ENCODE measurements at regions not wholly inside any gene's neighbourhood (a gene's known extent, or its start where the extent isn't known, plus 50 kb on each side); places are given as distances from the start of the nearest gene placed in this dataset.

- DNase-seq (ENCODE audit: low spot score), result no peak
These were observed 61.8 kb upstream of the TRPM3 start for GRCh38 chr9:71183251-71183650.

DNA sequence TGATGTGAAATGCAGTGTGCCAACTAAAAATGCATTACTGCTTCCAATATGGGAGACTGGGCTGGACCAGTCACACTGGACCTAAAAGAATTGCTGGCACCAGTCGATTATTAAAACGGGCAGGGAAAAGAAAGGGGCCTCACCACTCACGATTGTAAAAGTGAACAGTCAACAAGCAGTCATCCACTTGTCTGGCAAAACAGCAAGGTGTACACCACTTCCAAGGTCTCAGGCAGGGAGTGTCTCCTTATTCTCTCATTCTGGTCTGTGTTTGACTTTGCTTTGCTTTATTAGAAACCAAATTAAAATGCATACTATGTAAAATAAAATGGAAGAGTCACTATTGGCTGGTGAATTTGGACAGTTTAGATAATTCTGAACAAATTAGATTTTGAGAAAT is 57.8 kb upstream of the TRPM3 start:
- DNase-seq (ENCODE audit: low spot score), result no peak

- DNase-seq (ENCODE audit: low spot score), result no peak
These were observed 56.5 kb upstream of the TRPM3 start for GRCh38 chr9:71177901-71178300.

GRCh38 chr9:71171517-71171916 is 50.1 kb upstream of the TRPM3 start:
- DNase-seq (ENCODE audit: low spot score), result no peak
